Stimulated activated CD4-positive, alpha-beta T cell treated with anti-CD3 and anti-CD28 coated beads, Interleukin-12 subunit alpha, Interleukin-12 subunit beta, amount 100 ng/mL, for 48 hours (primary cell): ENCODE measurements at regions not wholly inside any gene's neighbourhood (a gene's known extent, or its start where the extent isn't known, plus 50 kb on each side); places are given as distances from the start of the nearest gene placed in this dataset.
"Not testable (repeated sequence)": the region's sequence is repeated elsewhere in the genome, so short reads cannot be mapped to it uniquely, and the experiment has no call there.

Experiments
- DNase-seq, 3 donors: peaks; one replicate each; pipeline ENCODE4 v3.0.0-alpha.2; 2020; ENCODE audit warnings: low read depth in 2 of 3, low spot score in 1 of 3

GRCh38 chr12:28059668-28060067, 87.1 kb upstream of the PTHLH start:
- no peak for DNase-seq

- no peak for DNase-seq
Observed at GRCh38 chr12:28060871-28061270, 88.3 kb upstream of the PTHLH start.

GRCh38 chr12:28063355-28063880, 90.9 kb upstream of the PTHLH start:
- no peak for DNase-seq

- no peak for DNase-seq
Observed at GRCh38 chr12:28065374-28065773, 92.8 kb upstream of the PTHLH start.

GRCh38 chr12:28065889-28066630, 93.5 kb upstream of the PTHLH start:
- no peak for DNase-seq

- no peak for DNase-seq
Observed at GRCh38 chr12:28066879-28067278, 94.3 kb upstream of the PTHLH start.

GRCh38 chr12:28068467-28068866, 95.9 kb upstream of the PTHLH start:
- no peak for DNase-seq

GRCh38 chr12:28079539-28079938, 107.0 kb upstream of the PTHLH start:
- no peak for DNase-seq

- no peak for DNase-seq
Observed at GRCh38 chr12:28082096-28082495, 108.2 kb upstream of the CCDC91 start.

- no peak for DNase-seq
Observed at GRCh38 chr12:28083840-28084678, 106.2 kb upstream of the CCDC91 start.

GRCh38 chr12:28086521-28087155, 103.6 kb upstream of the CCDC91 start:
- no peak for DNase-seq

- no peak for DNase-seq
Observed at GRCh38 chr12:28088566-28089272, 101.5 kb upstream of the CCDC91 start.

GRCh38 chr12:28089338-28089737, 100.9 kb upstream of the CCDC91 start:
- DNase-seq: no peak

- no peak for DNase-seq
Observed at GRCh38 chr12:28090835-28091234, 99.4 kb upstream of the CCDC91 start.

- no peak for DNase-seq
Observed at GRCh38 chr12:28092396-28092795, 97.9 kb upstream of the CCDC91 start.

GRCh38 chr12:28096649-28097048, 93.6 kb upstream of the CCDC91 start:
- DNase-seq: no peak

- DNase-seq: no peak
Observed at GRCh38 chr12:28097221-28097620, 93.0 kb upstream of the CCDC91 start.

GRCh38 chr12:28099245-28099644, 91.0 kb upstream of the CCDC91 start:
- DNase-seq: not testable (repeated sequence)

GRCh38 chr12:28099871-28100270, 90.4 kb upstream of the CCDC91 start:
- DNase-seq: no peak

GRCh38 chr12:28100717-28101116, 89.5 kb upstream of the CCDC91 start:
- DNase-seq: no peak

- no peak for DNase-seq
Observed at GRCh38 chr12:28104316-28104715, 85.9 kb upstream of the CCDC91 start.
